Activated CD8-positive, alpha-beta T cell treated with anti-CD3 and anti-CD28 coated beads for 36 hours (primary cell): ENCODE measurements at regions not wholly inside any gene's neighbourhood (a gene's known extent, or its start where the extent isn't known, plus 50 kb on each side); places are given as distances from the start of the nearest gene placed in this dataset.

ENCODE experiments used
- ATAC-seq: fragments of 200-7000 bp; cut with Tn5 transposase; one replicate; pipeline ENCODE4 v1.10.0; 2021; ENCODE audit warnings: mild to moderate bottlenecking, moderate library complexity
- CTCF ChIA-PET: fragments of 350-600 bp; sonication (Branson Sonifier 250); formaldehyde crosslinking; loops from one replicate; lab custom pipeline; 2021; ENCODE audit warnings: antibody characterized with exemption; lab: Charles Lee
- POLR2A ChIA-PET: fragments of 350-600 bp; sonication (Branson Sonifier 250); formaldehyde crosslinking; loops from one replicate; lab custom pipeline; 2021; ENCODE audit warnings: antibody characterized with exemption; lab: Charles Lee
- DNase-seq: peaks from one replicate; pipeline ENCODE4 v3.0.0-alpha.2; 2020
- H3K27ac Mint-ChIP-seq: one replicate; pipeline ENCODE4 v1.8.0; 2021; ENCODE audit warnings: mild to moderate bottlenecking, mixed read lengths
- H3K27me3 Mint-ChIP-seq: one replicate; pipeline ENCODE4 v1.8.0; 2021; ENCODE audit warnings: mixed read lengths
- H3K36me3 Mint-ChIP-seq: one replicate; pipeline ENCODE4 v1.8.0; 2021; ENCODE audit warnings: low read depth, mixed read lengths
- H3K4me1 Mint-ChIP-seq: one replicate; pipeline ENCODE4 v1.8.0; 2021; ENCODE audit warnings: low read depth, mixed read lengths
- H3K4me3 Mint-ChIP-seq: one replicate; pipeline ENCODE4 v1.8.0; 2021; ENCODE audit warnings: mild to moderate bottlenecking, moderate library complexity, mixed read lengths
- H3K9me3 Mint-ChIP-seq: one replicate; pipeline ENCODE4 v1.8.0; 2021; ENCODE audit warnings: mixed read lengths
- CTCF ChIP-seq: fragments of 200-600 bp; IDR thresholded peaks from one replicate; pipeline ENCODE4 v1.8.0; 2022; ENCODE audit warnings: antibody characterized with exemption, mild to moderate bottlenecking
- intact Hi-C: fragments of 100-400 bp; cut with micrococcal nuclease; formaldehyde crosslinking; loops from one replicate; pipeline ENCODE4 v1.10.0; 2022

GRCh38 chr4:57926311-57926710 is 816.1 kb upstream of the IGFBP7 start:
- Mint-ChIP-seq H3K9me3 (peaks cover 2% of the 10 kb centered on the region), H3K4me1 (no peaks in the 10 kb centered on the region)
- CTCF ChIA-PET: no interaction called here

GRCh38 chr4:57924951-57925350 is 814.8 kb upstream of the IGFBP7 start:
- intact Hi-C loops: no loop called here
- Mint-ChIP-seq H3K9me3 (no peaks in the 10 kb centered on the region), H3K36me3 (no peaks in the 10 kb centered on the region), H3K27ac (no peak overlapping the region), H3K4me1 (no peaks in the 10 kb centered on the region), H3K4me3 (no peak overlapping the region), H3K27me3 (no peaks in the 10 kb centered on the region)
- DNase-seq (no peak), ATAC-seq (no peak)
- ChIA-PET POLR2A (no interaction called here), CTCF (no interaction called here)
- no peak for TF ChIP-seq CTCF

More at GRCh38 chr4:57926311-57926710, 816.1 kb upstream of the IGFBP7 start:
- H3K4me3 Mint-ChIP-seq: no peak overlapping the region
- POLR2A ChIA-PET: no interaction called here
- H3K27me3 Mint-ChIP-seq: no peaks in the 10 kb centered on the region
- ATAC-seq (no peak), DNase-seq (no peak)
- intact Hi-C loops: no loop called here
- H3K27ac Mint-ChIP-seq: no peak overlapping the region
- no peak for TF ChIP-seq CTCF
- H3K36me3 Mint-ChIP-seq: no peaks in the 10 kb centered on the region

- peaks cover 6% of the 10 kb centered on the region for H3K9me3 Mint-ChIP-seq
- intact Hi-C loops: no loop called here
- no peak overlapping the region for H3K4me3 Mint-ChIP-seq
- TF ChIP-seq CTCF: no peak
- H3K27ac Mint-ChIP-seq: no peak overlapping the region
- POLR2A ChIA-PET: no interaction called here
- no peaks in the 10 kb centered on the region for H3K36me3 Mint-ChIP-seq
- ATAC-seq (no peak), DNase-seq (no peak)
- CTCF ChIA-PET: no interaction called here
- no peaks in the 10 kb centered on the region for H3K27me3 Mint-ChIP-seq
- H3K4me1 Mint-ChIP-seq: no peaks in the 10 kb centered on the region
Observed at GRCh38 chr4:57916479-57916878, 806.3 kb upstream of the IGFBP7 start.

GRCh38 chr4:57911203-57911602 is 801.0 kb upstream of the IGFBP7 start:
- no peak for TF ChIP-seq CTCF
- CTCF ChIA-PET: no interaction called here
- intact Hi-C loops: no loop called here
- no peak for DNase-seq
- Mint-ChIP-seq H3K4me1 (no peaks in the 10 kb centered on the region), H3K27me3 (no peaks in the 10 kb centered on the region), H3K9me3 (peaks cover 2% of the 10 kb centered on the region), H3K36me3 (no peaks in the 10 kb centered on the region), H3K4me3 (no peak overlapping the region), H3K27ac (no peak overlapping the region)
- no peak for ATAC-seq
- POLR2A ChIA-PET: no interaction called here

- ChIA-PET POLR2A (no interaction called here), CTCF (no interaction called here)
- Mint-ChIP-seq H3K4me3 (no peak overlapping the region), H3K27me3 (no peaks in the 10 kb centered on the region), H3K27ac (no peak overlapping the region), H3K36me3 (no peaks in the 10 kb centered on the region), H3K4me1 (no peaks in the 10 kb centered on the region), H3K9me3 (peaks cover 2% of the 10 kb centered on the region)
- no peak for DNase-seq
- TF ChIP-seq CTCF: no peak
- no peak for ATAC-seq
- intact Hi-C loops: no loop called here
Observed at GRCh38 chr4:57910151-57910550, 800.0 kb upstream of the IGFBP7 start.
